OCI-LY1 (cell line): ENCODE measurements at regions not wholly inside any gene's neighbourhood (a gene's known extent, or its start where the extent isn't known, plus 50 kb on each side); places are given as distances from the start of the nearest gene placed in this dataset.

Source experiments
- H2AFZ ChIP-seq: fragments of 200-600 bp; sonication (generic), shearing (Covaris generic); 2 replicates; pipeline ENCODE4 v1.6.0; 2014; ENCODE audit warnings: antibody characterized with exemption, mild to moderate bottlenecking, low read length
- H3F3A ChIP-seq: fragments of 200-600 bp; sonication (generic), shearing (Covaris generic); 2 replicates; pipeline ENCODE4 v1.6.0; 2014; ENCODE audit warnings: mild to moderate bottlenecking, antibody characterized with exemption, low read length, moderate library complexity; ENCODE audit not compliant: insufficient read depth
- H3K27ac ChIP-seq: fragments of 200-600 bp; sonication (generic); 2 replicates; pipeline ENCODE4 v1.5.1; 2014; ENCODE audit warnings: low read length, mixed run types, mild to moderate bottlenecking, low read depth; ENCODE audit not compliant: poor library complexity, severe bottlenecking
- H3K27me3 ChIP-seq: fragments of 200-600 bp; sonication (generic); 2 replicates; pipeline ENCODE4 v1.6.0; 2014; ENCODE audit warnings: antibody characterized with exemption, mild to moderate bottlenecking, low read length, moderate library complexity; ENCODE audit not compliant: insufficient read depth
- H3K36me3 ChIP-seq: fragments of 200-600 bp; sonication (generic); 2 replicates; pipeline ENCODE4 v1.6.1; 2014; ENCODE audit warnings: mild to moderate bottlenecking, antibody characterized with exemption, low read length, moderate library complexity, mixed read lengths; ENCODE audit not compliant: insufficient read depth
- H3K4me1 ChIP-seq: fragments of 200-600 bp; sonication (generic); 2 replicates; pipeline ENCODE4 v1.5.1; 2014; ENCODE audit warnings: mild to moderate bottlenecking, low read length, moderate library complexity; ENCODE audit not compliant: insufficient read depth, severe bottlenecking
- H3K4me2 ChIP-seq: fragments of 200-600 bp; sonication (generic), shearing (Covaris generic); 2 replicates; pipeline ENCODE4 v1.6.1; 2014; ENCODE audit warnings: low read length
- H3K4me3 ChIP-seq: fragments of 200-600 bp; sonication (generic); 2 replicates; pipeline ENCODE4 v1.5.1; 2014; ENCODE audit warnings: low read length, low read depth, mild to moderate bottlenecking, mixed read lengths; ENCODE audit not compliant: poor library complexity, severe bottlenecking
- H3K79me2 ChIP-seq: fragments of 200-600 bp; shearing (Covaris generic); 2 replicates; pipeline ENCODE4 v1.6.1; 2016; ENCODE audit warnings: mixed run types, low read length, mixed read lengths; ENCODE audit not compliant: insufficient read depth
- H3K9ac ChIP-seq: fragments of 200-600 bp; sonication (generic), shearing (Covaris generic); 2 replicates; pipeline ENCODE4 v1.6.1; 2014; ENCODE audit warnings: mild to moderate bottlenecking, low read length, mixed read lengths
- H3K9me2 ChIP-seq: fragments of 200-600 bp; sonication (generic), shearing (Covaris generic); 2 replicates; pipeline ENCODE4 v1.6.1; 2014; ENCODE audit warnings: low read depth, mild to moderate bottlenecking, low read length, mixed read lengths
- H3K9me3 ChIP-seq: fragments of 200-600 bp; shearing (Covaris generic); 2 replicates; pipeline ENCODE4 v1.6.1; 2014; ENCODE audit warnings: low read length, mixed read lengths
- H4K20me1 ChIP-seq: fragments of 200-600 bp; sonication (generic), shearing (Covaris generic); 2 replicates; pipeline ENCODE4 v1.6.0; 2016; ENCODE audit warnings: mild to moderate bottlenecking, low read length; ENCODE audit not compliant: insufficient read depth
- EZH2 ChIP-seq: fragments of 200-600 bp; sonication (generic), shearing (Covaris generic); IDR thresholded peaks from 2 replicates; pipeline ENCODE4 v1.8.0; 2017; ENCODE audit warnings: borderline replicate concordance, mixed run types, mild to moderate bottlenecking, antibody characterized with exemption, low read length, moderate library complexity, mixed read lengths
- TF ChIP-seq, protein P1 (sequence below): fragments of 200-600 bp; sonication (generic), shearing (Covaris generic); IDR thresholded peaks from 2 replicates; pipeline ENCODE4 v1.5.1; 2017; ENCODE audit warnings: mild to moderate bottlenecking, antibody characterized with exemption, low read length, moderate library complexity, mixed read lengths

- Histone ChIP-seq H2AFZ (no peak overlapping the region), H3K79me2 (no peaks in the 10 kb centered on the region), H3K36me3 (no peaks in the 10 kb centered on the region), H3K27ac (no peak overlapping the region), H3K4me2 (no peak overlapping the region), H3K27me3 (no peaks in the 10 kb centered on the region), H4K20me1 (no peaks in the 10 kb centered on the region), H3K4me1 (no peaks in the 10 kb centered on the region), H3K9me2 (no peaks in the 10 kb centered on the region), H3K9me3 (no peaks in the 10 kb centered on the region), H3K4me3 (no peak overlapping the region), H3F3A (no peaks in the 10 kb centered on the region), H3K9ac (no peak overlapping the region)
- TF ChIP-seq EZH2, result no peak
- TF ChIP-seq, protein P1, sequence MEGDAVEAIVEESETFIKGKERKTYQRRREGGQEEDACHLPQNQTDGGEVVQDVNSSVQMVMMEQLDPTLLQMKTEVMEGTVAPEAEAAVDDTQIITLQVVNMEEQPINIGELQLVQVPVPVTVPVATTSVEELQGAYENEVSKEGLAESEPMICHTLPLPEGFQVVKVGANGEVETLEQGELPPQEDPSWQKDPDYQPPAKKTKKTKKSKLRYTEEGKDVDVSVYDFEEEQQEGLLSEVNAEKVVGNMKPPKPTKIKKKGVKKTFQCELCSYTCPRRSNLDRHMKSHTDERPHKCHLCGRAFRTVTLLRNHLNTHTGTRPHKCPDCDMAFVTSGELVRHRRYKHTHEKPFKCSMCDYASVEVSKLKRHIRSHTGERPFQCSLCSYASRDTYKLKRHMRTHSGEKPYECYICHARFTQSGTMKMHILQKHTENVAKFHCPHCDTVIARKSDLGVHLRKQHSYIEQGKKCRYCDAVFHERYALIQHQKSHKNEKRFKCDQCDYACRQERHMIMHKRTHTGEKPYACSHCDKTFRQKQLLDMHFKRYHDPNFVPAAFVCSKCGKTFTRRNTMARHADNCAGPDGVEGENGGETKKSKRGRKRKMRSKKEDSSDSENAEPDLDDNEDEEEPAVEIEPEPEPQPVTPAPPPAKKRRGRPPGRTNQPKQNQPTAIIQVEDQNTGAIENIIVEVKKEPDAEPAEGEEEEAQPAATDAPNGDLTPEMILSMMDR, result no peak
Measured at GRCh38 chr4:123266221-123266620, 130.4 kb upstream of the SPRY1 start.

- no peaks in the 10 kb centered on the region for H3K27me3 ChIP-seq
- H3K4me1 ChIP-seq, result no peaks in the 10 kb centered on the region
- no peaks in the 10 kb centered on the region for H3K9me3 ChIP-seq
- TF ChIP-seq EZH2, result no peak
- TF ChIP-seq, protein P1, result no peak
- H3K4me2 ChIP-seq, result no peak overlapping the region
- no peaks in the 10 kb centered on the region for H3K9me2 ChIP-seq
- no peaks in the 10 kb centered on the region for H4K20me1 ChIP-seq
- no peaks in the 10 kb centered on the region for H3F3A ChIP-seq
- no peak overlapping the region for H3K27ac ChIP-seq
- no peak overlapping the region for H2AFZ ChIP-seq
- H3K9ac ChIP-seq, result no peak overlapping the region
- H3K79me2 ChIP-seq, result no peaks in the 10 kb centered on the region
- H3K36me3 ChIP-seq, result no peaks in the 10 kb centered on the region
- no peak overlapping the region for H3K4me3 ChIP-seq
Measured at GRCh38 chr4:123278755-123279154, 117.8 kb upstream of the SPRY1 start.

- no peaks in the 10 kb centered on the region for H3K9me2 ChIP-seq
- no peak overlapping the region for H3K9ac ChIP-seq
- no peaks in the 10 kb centered on the region for H3K36me3 ChIP-seq
- H3K4me1 ChIP-seq, result no peaks in the 10 kb centered on the region
- H3K27me3 ChIP-seq, result no peaks in the 10 kb centered on the region
- no peak overlapping the region for H3K4me2 ChIP-seq
- no peaks in the 10 kb centered on the region for H3F3A ChIP-seq
- no peak overlapping the region for H3K4me3 ChIP-seq
- H3K79me2 ChIP-seq, result no peaks in the 10 kb centered on the region
- no peak overlapping the region for H2AFZ ChIP-seq
- H3K9me3 ChIP-seq, result no peaks in the 10 kb centered on the region
- no peak overlapping the region for H3K27ac ChIP-seq
- no peaks in the 10 kb centered on the region for H4K20me1 ChIP-seq
- TF ChIP-seq EZH2, result no peak
- TF ChIP-seq, protein P1, result no peak
Measured at GRCh38 chr4:123283371-123283895, 113.2 kb upstream of the SPRY1 start.
